HG03196 (cell line): ENCODE measurements at regions not wholly inside any gene's neighbourhood (a gene's known extent, or its start where the extent isn't known, plus 50 kb on each side); places are given as distances from the start of the nearest gene placed in this dataset.
"Not testable (repeated sequence)": the region's sequence is repeated elsewhere in the genome, so short reads cannot be mapped to it uniquely, and the experiment has no call there.

Experiments used
- ATAC-seq: cut with Tn5 transposase; IDR thresholded peaks from one replicate; pipeline ENCODE4 v1.9.1; 2021; ENCODE audit not compliant: unreplicated experiment

GRCh38 chr18:55906536-55906935, 318.5 kb upstream of the TCF4 start:
- no peak for ATAC-seq

DNA sequence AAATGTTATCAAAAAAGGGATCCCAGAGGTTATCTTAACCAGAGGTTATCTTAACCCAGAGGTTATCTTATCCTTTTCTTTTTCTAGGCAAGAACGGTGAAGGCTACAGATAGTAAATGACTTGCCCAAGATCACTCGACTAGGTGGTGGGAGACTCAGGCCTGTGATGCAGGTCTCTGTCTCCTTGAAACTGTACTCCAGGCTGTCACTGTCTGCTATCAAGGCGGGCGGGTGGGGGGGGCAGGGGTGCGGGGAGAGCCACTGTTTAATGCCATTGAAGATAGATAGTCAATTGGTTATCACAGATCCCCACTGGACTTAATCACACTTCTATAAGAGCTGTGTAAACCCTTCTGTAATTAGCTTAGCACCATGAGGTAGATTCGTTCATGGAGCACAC, 315.9 kb upstream of the TCF4 start:
- no peak for ATAC-seq

DNA sequence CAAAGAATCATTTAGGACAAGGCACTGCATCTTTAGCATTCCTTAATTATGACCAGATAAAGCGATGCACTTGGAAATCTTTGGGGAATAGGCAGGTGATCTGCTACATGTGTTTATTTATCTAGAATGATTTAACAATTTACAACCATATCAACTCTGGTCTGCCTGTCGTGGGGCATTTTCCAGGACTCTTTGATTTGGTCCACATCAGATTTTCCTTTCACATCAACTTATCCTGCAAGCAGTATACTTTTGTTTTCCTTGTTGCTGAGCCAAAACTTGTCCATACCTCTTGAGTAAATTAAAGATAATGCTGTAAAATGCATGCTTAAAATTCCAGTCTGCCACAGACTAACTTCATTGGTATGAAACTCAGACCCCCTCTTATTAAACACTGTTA, 312.4 kb upstream of the TCF4 start:
- ATAC-seq, result no peak

- no peak for ATAC-seq
Measured at GRCh38 chr18:55897091-55897689, 309.2 kb upstream of the TCF4 start.

DNA sequence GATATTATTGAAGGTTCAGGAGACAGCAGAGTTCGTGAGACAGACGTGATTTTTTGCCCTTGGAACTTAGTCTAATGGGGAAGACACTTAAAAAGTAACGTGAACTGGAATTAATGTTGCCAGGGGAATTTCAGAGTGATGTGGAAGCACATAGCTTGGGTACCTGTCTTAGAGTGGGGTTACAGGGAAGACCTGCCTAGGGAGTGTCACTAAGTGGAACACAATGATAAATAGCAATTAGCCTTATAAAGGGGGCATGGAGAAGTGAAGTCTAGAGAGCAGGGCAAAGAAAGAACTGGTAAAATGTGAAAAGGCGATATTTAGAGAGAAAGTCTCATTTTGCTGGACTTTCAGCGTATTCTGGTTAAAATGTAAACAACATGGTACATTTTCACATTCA, 306.0 kb upstream of the TCF4 start:
- no peak for ATAC-seq

GRCh38 chr18:55892862-55893813, 305.1 kb upstream of the TCF4 start:
- not testable (repeated sequence) for ATAC-seq

- ATAC-seq, result no peak
Measured at GRCh38 chr18:55886886-55887285, 298.9 kb upstream of the TCF4 start.

DNA sequence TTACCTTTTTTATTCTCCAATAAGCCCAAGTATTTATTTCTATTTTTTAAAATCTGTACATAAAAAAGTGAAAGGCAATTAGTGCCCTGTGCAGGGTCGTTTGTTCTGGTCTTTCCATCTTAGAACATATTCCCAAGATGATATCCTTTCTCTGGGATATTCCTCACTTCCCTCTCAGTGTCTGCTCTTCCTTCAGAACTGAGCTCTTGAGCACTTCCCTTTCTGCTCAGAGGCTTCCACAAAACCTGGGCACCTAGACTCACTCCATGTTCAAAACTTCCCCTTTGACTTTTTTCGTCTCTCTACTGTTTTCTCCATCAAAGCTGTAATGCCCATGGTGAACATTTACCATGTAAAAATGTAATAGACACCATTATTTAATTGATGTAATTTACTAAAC, 296.5 kb upstream of the TCF4 start:
- ATAC-seq, result no peak

DNA sequence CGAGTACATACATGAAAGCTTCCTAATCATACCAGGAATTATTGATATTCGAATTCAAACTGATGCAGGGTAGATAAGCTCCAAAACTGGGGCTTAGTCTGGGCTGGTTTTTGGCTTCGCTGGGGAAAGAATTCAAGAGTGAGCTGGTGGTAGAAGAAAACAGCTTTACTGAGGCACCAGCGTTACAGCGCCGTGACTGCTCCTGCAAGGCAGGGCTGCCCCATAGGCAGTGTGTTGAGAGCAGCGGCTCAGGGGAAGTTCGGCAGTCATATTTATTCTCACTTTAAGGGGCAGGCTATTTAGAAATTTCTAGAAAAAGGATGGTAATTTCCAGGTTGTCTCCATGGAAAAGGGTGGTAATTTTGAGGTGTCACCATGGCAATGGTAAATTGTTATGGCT, 292.6 kb upstream of the TCF4 start:
- no peak for ATAC-seq

DNA sequence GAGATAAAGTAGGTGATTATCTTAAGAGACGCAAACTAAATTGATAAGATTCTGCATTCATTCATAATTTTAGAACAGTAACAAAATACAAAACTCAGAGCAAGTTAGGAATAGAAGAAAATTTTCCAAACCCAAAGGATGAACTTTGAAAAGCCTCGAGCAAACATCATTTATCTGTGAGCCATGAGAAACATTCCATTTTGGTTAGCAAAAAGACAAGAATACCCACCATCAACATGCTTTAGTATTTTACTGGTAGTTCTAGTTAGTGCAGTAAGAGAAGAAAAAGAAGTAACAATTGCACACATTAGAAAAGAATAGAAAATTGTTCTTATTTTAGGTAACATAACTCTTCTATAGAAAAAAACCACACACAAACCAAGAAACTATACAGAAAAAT, 291.3 kb upstream of the TCF4 start:
- ATAC-seq, result no peak

DNA sequence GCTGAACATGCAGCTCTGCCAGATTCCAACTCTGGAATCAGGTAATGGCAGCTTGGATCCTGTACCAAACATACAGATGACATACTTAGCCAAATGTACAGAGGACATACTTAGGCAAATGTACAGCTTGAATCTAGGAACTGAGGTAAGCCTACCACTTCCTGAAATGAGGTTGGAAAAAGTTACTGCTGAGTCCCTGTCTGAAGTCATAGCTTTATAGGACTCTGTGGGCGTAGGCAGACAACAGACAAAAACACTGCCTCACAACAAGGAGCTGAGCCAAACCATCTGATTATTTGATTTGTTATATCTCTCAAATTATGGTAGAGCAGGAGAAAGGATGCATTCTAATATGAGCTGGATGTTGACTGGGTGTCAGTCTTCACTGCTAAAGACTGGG, 290.2 kb upstream of the TCF4 start:
- ATAC-seq, result no peak

DNA sequence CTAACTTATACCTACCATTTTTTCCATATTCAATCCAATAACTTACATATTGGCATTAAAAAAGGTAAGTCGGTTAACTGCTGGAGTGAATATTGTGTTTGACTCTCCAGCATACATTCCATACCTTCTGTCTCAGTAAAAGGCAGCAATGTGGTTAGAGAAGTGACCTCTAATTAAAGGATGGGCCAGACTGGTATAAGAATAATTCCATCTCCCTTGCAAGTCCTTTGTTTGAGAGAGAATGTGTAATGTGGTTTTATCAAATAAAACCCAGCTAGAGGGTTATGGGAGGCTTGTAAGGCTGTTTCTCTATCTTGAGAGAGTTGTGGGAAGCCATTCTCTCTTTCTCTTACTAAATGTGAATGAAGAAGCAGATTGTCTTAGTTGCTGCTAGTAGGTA, 289.3 kb upstream of the TCF4 start:
- ATAC-seq, result no peak

GRCh38 chr18:55876254-55876653, 288.3 kb upstream of the TCF4 start:
- ATAC-seq, result no peak

DNA sequence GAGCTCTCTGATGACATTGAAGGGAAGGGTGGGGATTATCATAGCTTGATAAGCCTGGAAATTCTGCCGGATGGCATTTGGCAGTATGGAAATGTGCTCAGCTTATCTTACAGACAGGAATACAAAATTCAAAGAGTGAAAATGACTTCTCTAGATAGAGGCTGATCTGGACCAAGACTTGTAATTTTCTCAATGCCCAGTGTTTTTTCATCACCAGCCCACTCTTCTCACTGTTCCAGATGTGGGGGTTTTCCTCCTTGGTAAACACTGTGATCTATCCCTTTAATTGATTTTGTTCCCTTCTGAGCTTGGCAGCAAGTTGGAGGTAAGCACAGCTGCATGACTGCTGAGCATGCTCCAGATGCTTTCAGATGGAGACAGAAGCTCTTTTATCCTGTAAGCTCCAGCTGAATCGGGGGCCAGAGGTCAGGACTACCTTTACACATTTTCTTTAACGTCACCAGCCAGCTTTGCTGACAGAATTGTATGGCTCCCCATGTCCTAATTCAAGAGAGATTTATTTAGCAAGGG, 287.4 kb upstream of the TCF4 start:
- ATAC-seq, result no peak

DNA sequence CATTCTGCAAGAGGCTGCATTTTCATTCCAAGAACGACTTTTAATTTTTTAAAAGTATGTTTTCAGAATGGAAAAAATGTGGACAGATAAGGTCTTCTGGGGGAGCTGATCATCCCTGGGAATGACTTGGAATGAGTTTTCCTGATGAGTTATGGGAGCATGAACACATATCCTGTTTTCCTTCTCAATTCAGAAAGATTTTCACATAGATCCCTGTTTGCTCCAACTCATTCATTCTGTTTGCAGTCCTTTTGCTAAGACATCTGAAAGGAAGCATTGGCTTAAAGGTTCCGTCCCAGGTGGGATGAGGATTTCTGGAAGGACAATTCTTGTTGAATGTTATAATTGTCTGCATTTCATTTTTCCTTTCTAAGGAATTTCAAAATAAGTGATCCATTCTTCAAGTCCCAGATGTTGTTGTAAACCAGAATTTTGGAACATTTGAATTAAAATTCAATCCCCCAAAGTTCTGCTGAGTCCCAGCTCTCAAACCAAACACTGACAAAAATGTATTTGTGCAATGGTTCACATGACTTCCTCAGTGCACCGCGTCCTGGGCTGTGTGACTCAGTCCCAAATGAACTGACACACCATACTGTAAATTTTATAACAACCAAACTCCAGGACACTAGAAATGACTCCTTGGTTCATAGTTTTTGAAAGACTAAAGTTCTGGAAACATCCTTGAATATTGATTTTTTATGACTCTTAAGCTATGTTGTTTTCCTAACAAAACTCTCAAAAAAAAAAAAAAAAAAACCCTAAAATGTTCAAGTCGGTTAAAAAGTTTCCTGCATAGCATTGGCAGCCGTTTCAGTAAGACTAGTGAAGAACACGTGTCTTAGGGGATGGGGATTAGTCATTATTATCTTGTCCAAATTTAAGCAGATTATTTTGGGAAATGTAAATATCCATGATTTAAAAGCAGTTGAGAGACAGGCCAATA, 281.8 kb upstream of the TCF4 start:
- ATAC-seq, result no peak

- no peak for ATAC-seq
Measured at GRCh38 chr18:55868909-55869308, 280.9 kb upstream of the TCF4 start.

- no peak for ATAC-seq
Measured at GRCh38 chr18:55866886-55867285, 278.9 kb upstream of the TCF4 start.

DNA sequence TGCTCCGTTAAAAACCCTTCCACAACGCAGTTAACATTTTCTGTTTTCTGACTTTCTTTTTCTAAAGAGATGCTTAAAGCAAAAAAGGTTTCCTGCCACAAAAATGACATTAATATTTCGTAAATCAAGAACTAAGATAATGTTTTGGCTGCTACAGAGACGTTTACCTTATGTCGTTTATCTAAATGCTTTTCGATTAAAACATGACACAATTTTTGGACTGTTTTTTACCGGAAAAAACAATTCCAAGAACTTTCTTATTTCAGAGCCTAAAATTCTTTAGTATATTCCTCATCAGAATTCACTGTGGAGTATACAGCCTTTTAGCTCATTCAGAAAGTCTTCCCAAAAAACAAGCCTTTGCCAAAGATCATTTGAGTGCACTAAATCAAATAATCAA, 278.0 kb upstream of the TCF4 start:
- ATAC-seq, result no peak

DNA sequence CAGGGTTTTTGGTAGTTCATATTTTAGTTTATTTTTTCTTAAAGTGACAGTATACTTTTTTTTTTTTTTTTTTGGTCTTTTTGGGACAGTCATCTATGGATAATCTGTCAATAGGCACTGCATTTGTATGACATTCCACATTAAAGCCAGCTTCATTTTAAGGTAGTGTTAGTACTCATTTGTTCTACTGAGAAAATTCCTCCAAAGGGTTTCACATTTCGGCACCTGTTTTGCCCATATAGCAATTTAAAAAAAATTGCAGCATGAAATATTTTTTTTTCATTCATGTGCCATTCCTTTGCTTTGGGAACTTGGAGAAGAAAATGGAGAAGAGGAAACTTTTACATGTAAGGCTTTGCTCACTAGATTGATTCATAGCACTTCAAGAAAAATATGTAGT, 276.3 kb upstream of the TCF4 start:
- no peak for ATAC-seq

DNA sequence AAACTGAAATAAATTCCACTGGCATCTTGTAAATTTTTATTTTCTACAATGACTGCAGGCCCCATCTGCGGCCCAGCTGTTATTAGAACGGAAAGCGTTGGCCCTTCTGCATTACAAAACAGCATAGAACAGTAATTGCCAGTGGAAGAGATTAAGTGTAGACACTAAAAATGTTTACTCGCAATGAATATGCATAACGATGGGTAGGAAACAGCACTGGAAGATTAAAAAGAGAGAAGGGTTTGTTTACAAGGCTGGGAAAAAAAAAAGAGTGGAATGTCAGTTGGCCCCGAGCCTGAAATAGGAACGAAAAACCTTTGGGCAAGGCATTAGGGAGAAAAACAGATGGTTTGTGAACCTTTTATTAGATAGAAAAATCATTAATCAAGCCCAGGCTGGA, 275.9 kb upstream of the TCF4 start:
- ATAC-seq, result no peak

- ATAC-seq, result no peak
Measured at GRCh38 chr18:55863391-55863706, 275.4 kb upstream of the TCF4 start.
